GM21576 (cell line): ENCODE measurements at regions not wholly inside any gene's neighbourhood (a gene's known extent, or its start where the extent isn't known, plus 50 kb on each side); places are given as distances from the start of the nearest gene placed in this dataset.
"Not testable (repeated sequence)": the region's sequence is repeated elsewhere in the genome, so short reads cannot be mapped to it uniquely, and the experiment has no call there.

Source experiments
- ATAC-seq: cut with Tn5 transposase; IDR thresholded peaks from one replicate; pipeline ENCODE4 v1.9.1; 2021; ENCODE audit warnings: mild to moderate bottlenecking, moderate library complexity; ENCODE audit not compliant: unreplicated experiment

- ATAC-seq: no peak
These were observed 275.3 kb upstream of the UBE2E3 start for GRCh38 chr2:180705122-180705521.

- ATAC-seq: no peak
These were observed 280.6 kb upstream of the UBE2E3 start for GRCh38 chr2:180699657-180700361.

- no peak for ATAC-seq
These were observed 281.7 kb upstream of the UBE2E3 start for GRCh38 chr2:180698668-180699067.

- ATAC-seq: no peak
These were observed 284.6 kb upstream of the UBE2E3 start for GRCh38 chr2:180695586-180696401.

GRCh38 chr2:180694445-180695421, 285.7 kb upstream of the UBE2E3 start:
- ATAC-seq: no peak

GRCh38 chr2:180692322-180692721, 288.1 kb upstream of the UBE2E3 start:
- no peak for ATAC-seq

GRCh38 chr2:180691855-180692223, 288.6 kb upstream of the UBE2E3 start:
- not testable (repeated sequence) for ATAC-seq

GRCh38 chr2:180691186-180691854, 289.1 kb upstream of the UBE2E3 start:
- ATAC-seq: not testable (repeated sequence)

GRCh38 chr2:180690611-180691010, 289.8 kb upstream of the UBE2E3 start:
- ATAC-seq: no peak

- no peak for ATAC-seq
These were observed 297.5 kb upstream of the UBE2E3 start for GRCh38 chr2:180682871-180683270.

- no peak for ATAC-seq
These were observed 300.7 kb upstream of the UBE2E3 start for GRCh38 chr2:180679693-180680092.

- no peak for ATAC-seq
These were observed 301.8 kb upstream of the UBE2E3 start for GRCh38 chr2:180678625-180678972.

- no peak for ATAC-seq
These were observed 302.3 kb upstream of the UBE2E3 start for GRCh38 chr2:180677930-180678624.

GRCh38 chr2:180677200-180677599, 303.2 kb upstream of the UBE2E3 start:
- ATAC-seq: no peak

- no peak for ATAC-seq
These were observed 303.8 kb upstream of the UBE2E3 start for GRCh38 chr2:180676520-180677025.

- ATAC-seq: no peak
These were observed 305.2 kb upstream of the UBE2E3 start for GRCh38 chr2:180675170-180675569.

GRCh38 chr2:180672377-180672776, 308.0 kb upstream of the UBE2E3 start:
- ATAC-seq: no peak

- ATAC-seq: no peak
These were observed 310.0 kb upstream of the UBE2E3 start for GRCh38 chr2:180670302-180671003.

GRCh38 chr2:180669016-180669415, 311.4 kb upstream of the UBE2E3 start:
- no peak for ATAC-seq
